Muscle layer of colon (tissue), 2 donors: ENCODE measurements at regions not wholly inside any gene's neighbourhood (a gene's known extent, or its start where the extent isn't known, plus 50 kb on each side); places are given as distances from the start of the nearest gene placed in this dataset.
A peak's percentile ranks its signal among the peaks of the same experiment; 100 is the strongest.

Experiments
- H3K27ac ChIP-seq: one replicate; pipeline ENCODE4 v1.7.0; 2013; ENCODE audit warnings: low read depth, mild to moderate bottlenecking, low read length, moderate library complexity
- H3K27me3 ChIP-seq, 2 donors: one replicate each; pipeline ENCODE4 v1.7.0; 2013; ENCODE audit warnings: low read length in 2 of 2, mild to moderate bottlenecking in 2 of 2; ENCODE audit not compliant: insufficient read depth in 2 of 2, control insufficient read depth in 1 of 2
- H3K36me3 ChIP-seq: one replicate; pipeline ENCODE4 v1.7.0; 2013; ENCODE audit warnings: mild to moderate bottlenecking, low read length; ENCODE audit not compliant: insufficient read depth
- H3K4me1 ChIP-seq: one replicate; pipeline ENCODE4 v1.7.0; 2013; ENCODE audit warnings: mild to moderate bottlenecking, low read length; ENCODE audit not compliant: insufficient read depth
- H3K4me3 ChIP-seq, 2 donors: one replicate each; pipeline ENCODE4 v1.7.0; 2013; ENCODE audit warnings: low read length in 2 of 2, low read depth in 1 of 2, mild to moderate bottlenecking in 1 of 2, moderate library complexity in 1 of 2
- H3K9ac ChIP-seq: one replicate; pipeline ENCODE4 v1.7.0; 2013; ENCODE audit warnings: low read length
- H3K9me3 ChIP-seq: one replicate; pipeline ENCODE4 v1.7.0; 2013; ENCODE audit warnings: mild to moderate bottlenecking, low read length
- donor health status: abdominal sarcoma.
- donor health status: Adenocarcinoma of cecum.

- H3K9me3 ChIP-seq = no peaks in the 10 kb centered on the region
- no peak overlapping the region for H3K4me3 ChIP-seq
- H3K4me1 ChIP-seq = no peaks in the 10 kb centered on the region
- H3K27ac ChIP-seq = no peak overlapping the region
- no peaks in the 10 kb centered on the region for H3K36me3 ChIP-seq
- H3K27me3 ChIP-seq = no peaks in the 10 kb centered on the region
- H3K9ac ChIP-seq = no peak overlapping the region
These were observed 382.0 kb downstream of the SOX11 start for GRCh38 chr2:6074089-6074643.

- H3K36me3 ChIP-seq = no peaks in the 10 kb centered on the region
- H3K9me3 ChIP-seq = no peaks in the 10 kb centered on the region
- no peak overlapping the region for H3K4me3 ChIP-seq
- H3K27ac ChIP-seq = no peak overlapping the region
- H3K4me1 ChIP-seq = no peaks in the 10 kb centered on the region
- no peaks in the 10 kb centered on the region for H3K27me3 ChIP-seq
- H3K9ac ChIP-seq = no peak overlapping the region
These were observed 385.4 kb downstream of the SOX11 start for GRCh38 chr2:6077585-6077984.

- Histone ChIP-seq H3K4me3 (no peak overlapping the region), H3K9me3 (no peaks in the 10 kb centered on the region), H3K27ac (no peak overlapping the region), H3K27me3 (no peaks in the 10 kb centered on the region), H3K9ac (no peak overlapping the region), H3K36me3 (no peaks in the 10 kb centered on the region), H3K4me1 (no peaks in the 10 kb centered on the region)
These were observed 386.2 kb downstream of the SOX11 start for GRCh38 chr2:6078414-6078813.

- Histone ChIP-seq H3K27me3 (no peaks in the 10 kb centered on the region), H3K9ac (no peak overlapping the region), H3K27ac (no peak overlapping the region), H3K4me1 (no peaks in the 10 kb centered on the region), H3K4me3 (no peak overlapping the region), H3K9me3 (no peaks in the 10 kb centered on the region), H3K36me3 (no peaks in the 10 kb centered on the region)
These were observed 387.2 kb downstream of the SOX11 start for GRCh38 chr2:6079405-6079804.

- Histone ChIP-seq H3K36me3 (no peaks in the 10 kb centered on the region), H3K27ac (no peak overlapping the region), H3K9ac (no peak overlapping the region), H3K9me3 (no peaks in the 10 kb centered on the region), H3K4me3 (peak overlapping the region in 1 of 2 donors; percentile 32), H3K27me3 (no peaks in the 10 kb centered on the region), H3K4me1 (no peaks in the 10 kb centered on the region)
These were observed 389.0 kb downstream of the SOX11 start for GRCh38 chr2:6080932-6081753.

- Histone ChIP-seq H3K27ac (no peak overlapping the region), H3K4me1 (no peaks in the 10 kb centered on the region), H3K4me3 (no peak overlapping the region), H3K9ac (no peak overlapping the region), H3K27me3 (no peaks in the 10 kb centered on the region), H3K36me3 (no peaks in the 10 kb centered on the region), H3K9me3 (no peaks in the 10 kb centered on the region)
These were observed 389.9 kb downstream of the SOX11 start for GRCh38 chr2:6081955-6082624.

- Histone ChIP-seq H3K36me3 (no peaks in the 10 kb centered on the region), H3K9me3 (no peaks in the 10 kb centered on the region), H3K9ac (no peak overlapping the region), H3K27me3 (no peaks in the 10 kb centered on the region), H3K27ac (no peak overlapping the region), H3K4me3 (no peak overlapping the region), H3K4me1 (no peaks in the 10 kb centered on the region)
These were observed 390.4 kb downstream of the SOX11 start for GRCh38 chr2:6082625-6083018.

GRCh38 chr2:6083136-6083535, 391.0 kb downstream of the SOX11 start:
- H3K36me3 ChIP-seq = no peaks in the 10 kb centered on the region
- H3K4me3 ChIP-seq = no peak overlapping the region
- H3K27ac ChIP-seq = no peak overlapping the region
- H3K4me1 ChIP-seq = no peaks in the 10 kb centered on the region
- no peaks in the 10 kb centered on the region for H3K27me3 ChIP-seq
- H3K9ac ChIP-seq = no peak overlapping the region
- no peaks in the 10 kb centered on the region for H3K9me3 ChIP-seq

GRCh38 chr2:6089474-6089873, 397.3 kb downstream of the SOX11 start:
- Histone ChIP-seq H3K9ac (no peak overlapping the region), H3K36me3 (no peaks in the 10 kb centered on the region), H3K27me3 (no peaks in the 10 kb centered on the region), H3K4me1 (no peaks in the 10 kb centered on the region), H3K9me3 (no peaks in the 10 kb centered on the region), H3K27ac (no peak overlapping the region), H3K4me3 (no peak overlapping the region)

GRCh38 chr2:6103372-6103771, 411.2 kb downstream of the SOX11 start:
- Histone ChIP-seq H3K4me1 (no peaks in the 10 kb centered on the region), H3K4me3 (no peak overlapping the region), H3K36me3 (no peaks in the 10 kb centered on the region), H3K9me3 (no peaks in the 10 kb centered on the region), H3K27me3 (no peaks in the 10 kb centered on the region), H3K27ac (no peak overlapping the region), H3K9ac (no peak overlapping the region)

GRCh38 chr2:6103949-6104348, 411.8 kb downstream of the SOX11 start:
- Histone ChIP-seq H3K4me3 (no peak overlapping the region), H3K4me1 (no peaks in the 10 kb centered on the region), H3K27me3 (no peaks in the 10 kb centered on the region), H3K9ac (no peak overlapping the region), H3K9me3 (no peaks in the 10 kb centered on the region), H3K27ac (no peak overlapping the region), H3K36me3 (no peaks in the 10 kb centered on the region)
